Choroid plexus epithelial cell (primary cell): ENCODE measurements at regions not wholly inside any gene's neighbourhood (a gene's known extent, or its start where the extent isn't known, plus 50 kb on each side); places are given as distances from the start of the nearest gene placed in this dataset.
A peak's percentile ranks its signal among the peaks of the same experiment; 100 is the strongest.

Experiments used
- DNase-seq: peaks from one replicate; pipeline ENCODE4 v3.0.0-alpha.2; 2010; ENCODE audit warnings: low read depth
- H3K4me3 ChIP-seq: 2 replicates; pipeline ENCODE4 v1.5.1; 2011; ENCODE audit warnings: low read depth, mild to moderate bottlenecking, control low read depth, low read length, moderate library complexity
- TF ChIP-seq, protein P1 (sequence below): conservative IDR thresholded peaks from 2 replicates; pipeline ENCODE4 v1.5.1; 2011; ENCODE audit warnings: low read depth, mild to moderate bottlenecking, control low read depth, inconsistent platforms, low read length, moderate library complexity

DNA sequence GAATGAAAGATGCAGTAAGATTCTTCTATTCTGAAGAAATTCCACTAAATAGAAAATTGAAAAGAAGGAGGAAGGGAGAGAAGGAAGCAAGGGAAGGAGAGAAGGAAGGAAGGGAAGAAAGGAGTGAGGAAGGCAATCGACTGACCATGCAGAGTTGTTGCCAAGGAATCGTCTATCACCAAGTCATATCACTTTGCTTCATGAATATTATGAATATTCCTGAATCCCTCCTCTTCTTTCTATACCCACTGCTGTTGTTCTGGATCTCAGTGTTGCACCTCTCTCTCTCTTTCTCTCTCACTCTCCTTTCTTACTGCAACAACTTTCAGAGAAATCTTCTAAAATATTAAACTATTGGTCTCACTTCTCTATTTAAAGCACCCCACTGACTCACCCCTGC lies 222.4 kb downstream of the IPO8 start:
- H3K4me3 ChIP-seq, result no peak overlapping the region
- TF ChIP-seq, protein P1, sequence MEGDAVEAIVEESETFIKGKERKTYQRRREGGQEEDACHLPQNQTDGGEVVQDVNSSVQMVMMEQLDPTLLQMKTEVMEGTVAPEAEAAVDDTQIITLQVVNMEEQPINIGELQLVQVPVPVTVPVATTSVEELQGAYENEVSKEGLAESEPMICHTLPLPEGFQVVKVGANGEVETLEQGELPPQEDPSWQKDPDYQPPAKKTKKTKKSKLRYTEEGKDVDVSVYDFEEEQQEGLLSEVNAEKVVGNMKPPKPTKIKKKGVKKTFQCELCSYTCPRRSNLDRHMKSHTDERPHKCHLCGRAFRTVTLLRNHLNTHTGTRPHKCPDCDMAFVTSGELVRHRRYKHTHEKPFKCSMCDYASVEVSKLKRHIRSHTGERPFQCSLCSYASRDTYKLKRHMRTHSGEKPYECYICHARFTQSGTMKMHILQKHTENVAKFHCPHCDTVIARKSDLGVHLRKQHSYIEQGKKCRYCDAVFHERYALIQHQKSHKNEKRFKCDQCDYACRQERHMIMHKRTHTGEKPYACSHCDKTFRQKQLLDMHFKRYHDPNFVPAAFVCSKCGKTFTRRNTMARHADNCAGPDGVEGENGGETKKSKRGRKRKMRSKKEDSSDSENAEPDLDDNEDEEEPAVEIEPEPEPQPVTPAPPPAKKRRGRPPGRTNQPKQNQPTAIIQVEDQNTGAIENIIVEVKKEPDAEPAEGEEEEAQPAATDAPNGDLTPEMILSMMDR, result no peak
- no peak for DNase-seq

- TF ChIP-seq, protein P1, result no peak
- no peak for DNase-seq
- no peak overlapping the region for H3K4me3 ChIP-seq
These were observed 229.5 kb downstream of the IPO8 start for GRCh38 chr12:30466093-30466585.

- DNase-seq, result no peak
- TF ChIP-seq, protein P1, result no peak
These were observed 232.0 kb downstream of the IPO8 start for GRCh38 chr12:30463636-30464035.

GRCh38 chr12:30462249-30462648 lies 233.4 kb downstream of the IPO8 start:
- TF ChIP-seq, protein P1, result no peak
- DNase-seq, result peak; percentile 41
- no peak overlapping the region for H3K4me3 ChIP-seq

More at GRCh38 chr12:30463636-30464035, 232.0 kb downstream of the IPO8 start:
- no peak overlapping the region for H3K4me3 ChIP-seq

DNA sequence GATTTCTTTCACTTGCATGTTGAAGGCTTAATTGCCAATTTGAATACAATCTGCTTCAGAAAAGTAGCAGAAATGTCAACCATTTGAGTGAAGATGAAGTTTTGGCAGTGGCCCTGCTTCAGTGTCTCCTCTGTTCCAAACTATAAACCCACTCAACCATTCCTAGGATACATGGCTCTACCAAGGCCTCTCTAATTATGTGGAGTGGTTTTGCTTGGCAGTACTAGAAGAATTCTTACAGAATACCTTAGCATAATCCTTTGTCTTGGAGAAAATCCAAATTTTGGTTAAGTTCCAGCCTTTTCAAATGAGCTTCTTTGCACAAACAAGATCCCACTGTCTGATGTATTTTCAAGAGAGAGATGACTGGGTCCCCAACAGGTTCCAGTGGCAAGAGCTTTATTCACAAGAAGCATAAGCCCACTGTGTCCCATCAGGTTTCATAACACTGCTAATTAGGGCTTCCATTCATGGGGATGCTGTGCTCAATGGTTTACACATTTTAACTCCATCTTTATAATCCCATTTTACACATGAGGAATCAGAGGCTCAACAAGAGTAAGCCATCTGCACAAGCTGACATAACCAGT lies 234.5 kb downstream of the IPO8 start:
- H3K4me3 ChIP-seq, result no peak overlapping the region
- DNase-seq, result peak; percentile 22

GRCh38 chr12:30458453-30458852 lies 237.2 kb downstream of the IPO8 start:
- TF ChIP-seq, protein P1, result no peak
- no peak for DNase-seq
- no peak overlapping the region for H3K4me3 ChIP-seq

More for the DNA sequence above, 234.5 kb downstream of the IPO8 start:
- TF ChIP-seq, protein P1, result no peak
